Adrenal gland (tissue), 9 donors: ENCODE measurements at regions not wholly inside any gene's neighbourhood (a gene's known extent, or its start where the extent isn't known, plus 50 kb on each side); places are given as distances from the start of the nearest gene placed in this dataset.
"Not testable (repeated sequence)": the region's sequence is repeated elsewhere in the genome, so short reads cannot be mapped to it uniquely, and the experiment has no call there.

Experiments
- DNase-seq, 7 donors: peaks; one replicate each; pipeline ENCODE4 v3.0.0-alpha.2; 2019 to 2020
- H3K27ac ChIP-seq, 5 donors: fragments of 200-600 bp; sonication (generic) in 4 of 5; 1 replicate in 3 of 5; 2 replicates in 2 of 5; pipeline versions ENCODE4 v1.5.1 to v1.8.0; 2016 to 2020; ENCODE audit warnings: mild to moderate bottlenecking in 1 of 5
- H3K27me3 ChIP-seq: fragments of 200-600 bp; 2 replicates; pipeline ENCODE4 v1.8.0; 2021
- H3K36me3 ChIP-seq, 2 donors: fragments of 200-600 bp; replicated peaks in 1 of 2; 1 replicate in 1 of 2; 2 replicates in 1 of 2; pipeline versions ENCODE4 v1.5.1 to v1.8.0; 2018 to 2022
- H3K4me1 ChIP-seq, 2 donors: fragments of 200-600 bp; replicated peaks in 1 of 2; 1 replicate in 1 of 2; 2 replicates in 1 of 2; pipeline versions ENCODE4 v1.5.1 to v1.8.0; 2018 to 2021
- H3K4me3 ChIP-seq, 4 donors: fragments of 200-600 bp; sonication (generic) in 3 of 4; one replicate each; pipeline ENCODE4 v1.5.1; 2016 to 2018
- H3K9me3 ChIP-seq, 3 donors: fragments of 200-600 bp; sonication (generic) in 1 of 3; replicated peaks in 1 of 3; 1 replicate in 2 of 3; 2 replicates in 1 of 3; pipeline versions ENCODE4 v1.5.1 to v1.8.0; 2016 to 2021
- POLR2A ChIP-seq, 2 donors: fragments of 450-650 bp; IDR thresholded peaks; one replicate each; pipeline ENCODE4 v1.6.1; 2017; ENCODE audit warnings: antibody characterized with exemption in 2 of 2, mild to moderate bottlenecking in 2 of 2, moderate library complexity in 1 of 2
- WGBS, 4 donors: extraction: QIAGEN DNeasy Blood & Tissue Kit in 2 of 4; methylation state at CpG; one replicate each; pipeline versions ENCODE4 v1.1.5 to v1.1.7; 2013 to 2017; 5-methylcytosine and 5-hydroxymethylcytosine counted together
- intact Hi-C, 2 donors: fragments of 100-400 bp; cut with DNase I; formaldehyde crosslinking; loops; one replicate each; pipeline versions ENCODE4 v1.14.1 to v1.15.0; 2022 to 2023
- TF ChIP-seq, protein P1 (sequence below), 6 experiments: fragments of 450-650 bp in 4 of 6; fragments of 200-600 bp in 2 of 6; sonication (generic) in 1 of 6; IDR thresholded peaks; 1 replicate in 5 of 6; 2 replicates in 1 of 6; pipeline versions ENCODE4 v1.5.1 to v1.8.0; 2016 to 2021; ENCODE audit warnings: antibody characterized with exemption in 6 of 6, mild to moderate bottlenecking in 2 of 6, moderate library complexity in 1 of 6
- donor health status: healthy with polysubstance abuse.
- donor health status: Bipolar disorder and iron deficiency.
- donor health status: DM: yes; HTN: yes; CAD: no.
- donor health status: DM: no; HTN: no; CAD: no.
- donor health status: DM: no; HTN: no; CAD: no.

- WGBS, 4 donors, result 21 to 38% (median 35%) methylated on average over 2 of the region's 2 CpGs
These were observed 421.9 kb downstream of the CDH10 start for GRCh38 chr5:24222876-24223275.

DNA sequence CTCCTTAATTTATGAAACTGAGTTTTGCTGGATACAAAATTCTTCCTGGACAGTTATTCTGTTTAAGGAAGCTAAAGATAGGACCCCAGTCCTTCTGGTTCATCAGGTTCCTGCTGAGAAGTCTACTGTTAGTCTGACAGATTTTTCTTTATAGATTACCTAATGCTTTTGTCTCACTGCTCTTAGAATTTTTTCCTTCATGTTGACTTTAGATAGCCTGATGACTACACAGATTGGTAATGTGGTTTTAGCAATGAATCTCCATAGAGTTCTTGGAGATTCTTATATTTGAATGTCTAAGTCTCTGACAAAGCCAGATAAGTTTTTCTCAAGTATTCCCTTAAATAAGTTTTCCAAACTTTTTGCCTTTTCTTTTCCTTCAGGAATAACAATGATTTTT, 419.7 kb downstream of the CDH10 start:
- TF ChIP-seq, protein P1, sequence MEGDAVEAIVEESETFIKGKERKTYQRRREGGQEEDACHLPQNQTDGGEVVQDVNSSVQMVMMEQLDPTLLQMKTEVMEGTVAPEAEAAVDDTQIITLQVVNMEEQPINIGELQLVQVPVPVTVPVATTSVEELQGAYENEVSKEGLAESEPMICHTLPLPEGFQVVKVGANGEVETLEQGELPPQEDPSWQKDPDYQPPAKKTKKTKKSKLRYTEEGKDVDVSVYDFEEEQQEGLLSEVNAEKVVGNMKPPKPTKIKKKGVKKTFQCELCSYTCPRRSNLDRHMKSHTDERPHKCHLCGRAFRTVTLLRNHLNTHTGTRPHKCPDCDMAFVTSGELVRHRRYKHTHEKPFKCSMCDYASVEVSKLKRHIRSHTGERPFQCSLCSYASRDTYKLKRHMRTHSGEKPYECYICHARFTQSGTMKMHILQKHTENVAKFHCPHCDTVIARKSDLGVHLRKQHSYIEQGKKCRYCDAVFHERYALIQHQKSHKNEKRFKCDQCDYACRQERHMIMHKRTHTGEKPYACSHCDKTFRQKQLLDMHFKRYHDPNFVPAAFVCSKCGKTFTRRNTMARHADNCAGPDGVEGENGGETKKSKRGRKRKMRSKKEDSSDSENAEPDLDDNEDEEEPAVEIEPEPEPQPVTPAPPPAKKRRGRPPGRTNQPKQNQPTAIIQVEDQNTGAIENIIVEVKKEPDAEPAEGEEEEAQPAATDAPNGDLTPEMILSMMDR (IDR thresholded peaks at IDR 0.05), result no peak
- no peak for TF ChIP-seq POLR2A (IDR thresholded peaks at IDR 0.05)
- DNase-seq, result no peak
- Histone ChIP-seq H3K36me3 (no peaks in the 10 kb centered on the region), H3K27me3 (no peaks in the 10 kb centered on the region), H3K4me3 (no peak overlapping the region), H3K9me3 (no peaks in the 10 kb centered on the region), H3K4me1 (no peaks in the 10 kb centered on the region), H3K27ac (no peak overlapping the region)
- intact Hi-C loops, result no loop called here

More at GRCh38 chr5:24222876-24223275, 421.9 kb downstream of the CDH10 start:
- TF ChIP-seq, protein P1 (IDR thresholded peaks at IDR 0.05), result no peak
- TF ChIP-seq POLR2A (IDR thresholded peaks at IDR 0.05), result no peak
- no peak overlapping the region for H3K4me3 ChIP-seq
- H3K27me3 ChIP-seq, result no peaks in the 10 kb centered on the region
- peak in 6 of 7 donors; percentile 22 to 56 (median 27) for DNase-seq
- no peaks in the 10 kb centered on the region for H3K9me3 ChIP-seq
- no peaks in the 10 kb centered on the region for H3K36me3 ChIP-seq
- intact Hi-C loops, result no loop called here
- H3K4me1 ChIP-seq, result no peaks in the 10 kb centered on the region
- peak overlapping the region in 1 of 5 donors; percentile 29 for H3K27ac ChIP-seq

- Histone ChIP-seq H3K4me1 (no peaks in the 10 kb centered on the region), H3K9me3 (no peaks in the 10 kb centered on the region), H3K4me3 (no peak overlapping the region), H3K27ac (no peak overlapping the region), H3K36me3 (no peaks in the 10 kb centered on the region), H3K27me3 (no peaks in the 10 kb centered on the region)
- 44 to 68% (median 61%) methylated on average over 1 of the region's 1 CpG for WGBS, 4 donors
- no peak for TF ChIP-seq POLR2A (IDR thresholded peaks at IDR 0.05)
- TF ChIP-seq, protein P1 (IDR thresholded peaks at IDR 0.05), result no peak
- DNase-seq, result peak in 1 of 7 donors; percentile 9
- intact Hi-C loops, result no loop called here
These were observed 418.3 kb downstream of the CDH10 start for GRCh38 chr5:24226479-24226878.

- H3K9me3 ChIP-seq, DNase-seq, H3K27ac ChIP-seq, H3K4me1 ChIP-seq, H3K27me3 ChIP-seq, H3K4me3 ChIP-seq, intact Hi-C loops, H3K36me3 ChIP-seq: not testable (repeated sequence)
- WGBS, 4 donors, result 78 to 88% (median 81%) methylated on average over 5 of the region's 5 CpGs
These were observed 416.9 kb downstream of the CDH10 start for GRCh38 chr5:24227881-24228280.

DNA sequence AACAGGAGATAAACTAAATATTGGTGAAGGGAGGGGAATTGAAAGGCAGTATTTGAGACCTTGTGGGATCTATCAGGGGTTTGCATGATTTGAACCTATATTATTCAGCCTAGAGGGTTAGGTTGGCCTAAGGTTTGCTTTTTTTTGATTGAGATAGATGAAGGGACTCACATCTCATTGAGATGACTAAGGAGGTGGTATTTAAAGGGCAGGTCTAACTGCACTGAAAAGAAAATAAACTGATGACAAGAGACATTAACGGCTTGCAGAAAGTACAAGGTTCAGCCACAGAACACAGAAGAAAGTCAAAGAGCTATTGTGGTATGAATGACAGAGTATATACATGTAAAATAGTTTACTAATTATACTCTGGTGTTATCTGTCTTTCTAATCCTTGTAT, 412.7 kb downstream of the CDH10 start:
- Histone ChIP-seq H3K4me1 (no peaks in the 10 kb centered on the region), H3K4me3 (no peak overlapping the region), H3K9me3 (no peaks in the 10 kb centered on the region), H3K27me3 (no peaks in the 10 kb centered on the region), H3K36me3 (no peaks in the 10 kb centered on the region), H3K27ac (no peak overlapping the region)
- no peak for DNase-seq
- WGBS, 4 donors, result 59 to 81% (median 66%) methylated on average over 1 of the region's 1 CpG
- intact Hi-C loops, result no loop called here
- TF ChIP-seq, protein P1 (IDR thresholded peaks at IDR 0.05), result no peak
